ENCODE measurements at regions not wholly inside any gene's neighbourhood (a gene's known extent, or its start where the extent isn't known, plus 50 kb on each side); places are given as distances from the start of the nearest gene placed in this dataset.

DNA sequence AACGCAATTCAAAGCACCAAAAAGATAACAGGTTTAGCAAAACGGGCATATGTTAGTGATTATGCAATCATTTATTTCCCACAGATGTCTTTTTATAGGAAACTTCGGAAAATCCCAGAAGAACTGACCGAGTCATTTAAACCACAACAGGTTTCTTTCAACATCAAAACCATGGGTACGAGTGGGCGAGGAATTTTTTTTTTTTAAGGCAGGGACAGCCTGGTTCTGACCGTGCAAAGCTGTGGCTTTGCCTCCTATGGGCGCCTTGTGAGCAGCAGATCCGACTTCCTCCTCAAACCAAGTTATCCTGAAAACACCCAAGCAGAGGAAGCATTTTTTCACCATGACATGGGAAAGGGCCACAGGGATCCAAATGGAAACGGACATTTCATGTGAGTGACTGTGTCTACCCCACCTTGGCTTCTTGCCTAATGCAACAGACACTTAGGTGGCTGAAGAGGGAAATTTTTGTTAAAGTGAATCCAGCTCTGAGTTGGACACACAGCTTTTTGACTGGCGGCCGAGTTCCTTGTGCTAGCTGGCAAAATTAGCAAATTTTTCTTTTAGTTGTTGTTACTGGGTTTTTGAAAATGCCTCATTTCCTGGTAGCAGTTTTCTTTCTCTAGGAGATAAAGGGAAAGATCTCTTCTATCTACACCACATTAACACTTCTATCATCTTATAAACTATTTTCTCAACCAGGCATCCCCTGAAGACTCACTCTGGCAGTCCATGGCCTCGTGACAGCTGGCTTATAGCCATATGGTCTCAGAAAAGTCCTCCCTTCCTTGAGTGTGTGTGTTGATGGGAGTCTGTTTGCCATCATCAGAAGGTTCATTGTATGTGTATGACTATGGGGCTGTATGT lies 487.4 kb upstream of the ZEB2 start:
- H3K9me3 ChIP-seq = no peaks in the 10 kb centered on the region
- no peak for DNase-seq (ENCODE audit: low spot score in 2 of 2)
- no peaks in the 10 kb centered on the region for H3K27me3 ChIP-seq

DNA sequence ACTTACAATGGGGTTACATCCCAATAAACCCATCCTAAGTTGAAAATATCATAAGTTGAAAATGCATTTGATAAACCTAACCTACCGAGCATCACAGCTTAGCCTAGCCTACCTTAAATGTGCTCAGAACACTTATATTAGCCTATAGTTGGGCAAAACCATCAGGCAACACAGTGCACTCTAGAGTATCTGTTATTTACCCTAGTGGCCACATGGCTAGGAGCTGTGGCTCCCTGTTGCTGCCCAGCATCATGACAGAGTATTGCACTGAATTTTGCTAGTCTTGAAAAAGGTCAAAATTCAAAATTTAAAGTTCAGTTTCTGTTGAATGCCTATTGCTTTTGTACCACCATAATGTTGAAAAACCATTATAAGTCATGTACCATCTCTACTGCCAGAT lies 482.7 kb upstream of the ZEB2 start:
- DNase-seq (ENCODE audit: low spot score in 2 of 2) = no peak
- Histone ChIP-seq H3K27me3 (no peaks in the 10 kb centered on the region), H3K27ac (no peak overlapping the region), H3K9me3 (no peaks in the 10 kb centered on the region), H3K36me3 (no peaks in the 10 kb centered on the region), H3K4me3 (no peak overlapping the region), H3K4me1 (no peaks in the 10 kb centered on the region)
- TF ChIP-seq, protein P1, sequence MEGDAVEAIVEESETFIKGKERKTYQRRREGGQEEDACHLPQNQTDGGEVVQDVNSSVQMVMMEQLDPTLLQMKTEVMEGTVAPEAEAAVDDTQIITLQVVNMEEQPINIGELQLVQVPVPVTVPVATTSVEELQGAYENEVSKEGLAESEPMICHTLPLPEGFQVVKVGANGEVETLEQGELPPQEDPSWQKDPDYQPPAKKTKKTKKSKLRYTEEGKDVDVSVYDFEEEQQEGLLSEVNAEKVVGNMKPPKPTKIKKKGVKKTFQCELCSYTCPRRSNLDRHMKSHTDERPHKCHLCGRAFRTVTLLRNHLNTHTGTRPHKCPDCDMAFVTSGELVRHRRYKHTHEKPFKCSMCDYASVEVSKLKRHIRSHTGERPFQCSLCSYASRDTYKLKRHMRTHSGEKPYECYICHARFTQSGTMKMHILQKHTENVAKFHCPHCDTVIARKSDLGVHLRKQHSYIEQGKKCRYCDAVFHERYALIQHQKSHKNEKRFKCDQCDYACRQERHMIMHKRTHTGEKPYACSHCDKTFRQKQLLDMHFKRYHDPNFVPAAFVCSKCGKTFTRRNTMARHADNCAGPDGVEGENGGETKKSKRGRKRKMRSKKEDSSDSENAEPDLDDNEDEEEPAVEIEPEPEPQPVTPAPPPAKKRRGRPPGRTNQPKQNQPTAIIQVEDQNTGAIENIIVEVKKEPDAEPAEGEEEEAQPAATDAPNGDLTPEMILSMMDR (IDR thresholded peaks at IDR 0.05) = no peak
- TF ChIP-seq POLR2AphosphoS5 (IDR thresholded peaks at IDR 0.05) (no peak), POLR2A (IDR thresholded peaks at IDR 0.05) (no peak)
- intact Hi-C loops (cut with DNase I; ENCODE audit: low total_unique reads) = no loop called here

More for the DNA sequence above, 487.4 kb upstream of the ZEB2 start:
- TF ChIP-seq POLR2AphosphoS5 (IDR thresholded peaks at IDR 0.05) (no peak), POLR2A (IDR thresholded peaks at IDR 0.05) (no peak)
- TF ChIP-seq, protein P1 (IDR thresholded peaks at IDR 0.05) = no peak
- Histone ChIP-seq H3K4me3 (peak overlapping the region in 2 of 3 donors; percentile 20 to 50), H3K4me1 (no peaks in the 10 kb centered on the region), H3K27ac (peak overlapping the region; percentile 35 to 84), H3K36me3 (no peaks in the 10 kb centered on the region)
- intact Hi-C loops (cut with DNase I; ENCODE audit: low total_unique reads) = no loop called here

DNA sequence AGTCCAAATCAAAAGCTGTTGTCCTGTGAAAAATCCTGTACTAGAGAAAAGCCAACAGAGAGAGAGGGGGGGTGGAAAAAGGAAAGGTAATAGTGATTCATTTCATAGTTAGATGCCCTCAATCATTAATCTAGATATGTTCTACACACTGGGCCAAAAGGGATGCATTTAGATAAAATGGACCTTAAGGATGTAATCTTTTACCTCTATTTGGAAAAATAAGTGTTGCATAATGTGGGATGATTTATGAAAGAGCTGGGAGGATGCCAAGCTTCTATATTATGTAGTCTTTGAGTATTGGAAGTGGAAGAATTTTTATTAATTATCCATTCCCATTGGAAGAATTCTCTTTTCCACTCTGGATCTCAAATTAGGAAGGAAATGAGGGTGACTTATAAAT lies 480.5 kb upstream of the ZEB2 start:
- TF ChIP-seq POLR2AphosphoS5 (IDR thresholded peaks at IDR 0.05) (no peak), POLR2A (IDR thresholded peaks at IDR 0.05) (no peak)
- TF ChIP-seq, protein P1 (IDR thresholded peaks at IDR 0.05) = no peak
- no peaks in the 10 kb centered on the region for H3K27me3 ChIP-seq

DNA sequence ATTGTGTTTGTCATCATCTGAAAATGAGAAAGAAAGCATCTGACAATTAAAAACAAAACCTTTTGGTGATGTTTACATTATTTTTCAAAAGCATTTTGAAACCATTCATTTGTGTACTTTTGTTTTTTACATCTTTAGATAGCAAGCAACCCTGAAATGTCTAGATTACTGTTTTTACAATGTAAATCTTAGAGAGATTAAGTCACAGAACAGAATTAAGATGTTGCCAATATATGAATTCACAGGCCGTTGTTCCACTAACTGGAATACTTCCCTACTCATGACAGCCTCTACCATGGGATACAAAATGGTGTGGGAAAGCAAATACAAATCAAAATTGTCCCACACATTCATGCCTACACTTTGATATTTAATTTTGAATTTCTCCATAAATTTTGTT lies 480.0 kb upstream of the ZEB2 start:
- Histone ChIP-seq H3K27ac (peak overlapping the region; percentile 8), H3K27me3 (no peaks in the 10 kb centered on the region), H3K36me3 (no peaks in the 10 kb centered on the region), H3K4me1 (no peaks in the 10 kb centered on the region), H3K4me3 (no peak overlapping the region), H3K9me3 (no peaks in the 10 kb centered on the region)
- intact Hi-C loops (cut with DNase I; ENCODE audit: low total_unique reads) = no loop called here
- TF ChIP-seq POLR2AphosphoS5 (IDR thresholded peaks at IDR 0.05) (no peak), POLR2A (IDR thresholded peaks at IDR 0.05) (no peak)
- TF ChIP-seq, protein P1 (IDR thresholded peaks at IDR 0.05) = no peak
- no peak for DNase-seq (ENCODE audit: low spot score in 2 of 2)

More for the DNA sequence above, 480.5 kb upstream of the ZEB2 start:
- H3K36me3 ChIP-seq = no peaks in the 10 kb centered on the region
- H3K27ac ChIP-seq = peak overlapping the region in 1 of 2 donors; percentile 8
- H3K4me3 ChIP-seq = no peak overlapping the region
- no peak for DNase-seq (ENCODE audit: low spot score in 2 of 2)
- no peaks in the 10 kb centered on the region for H3K4me1 ChIP-seq
- intact Hi-C loops (cut with DNase I; ENCODE audit: low total_unique reads) = no loop called here
- no peaks in the 10 kb centered on the region for H3K9me3 ChIP-seq

DNA sequence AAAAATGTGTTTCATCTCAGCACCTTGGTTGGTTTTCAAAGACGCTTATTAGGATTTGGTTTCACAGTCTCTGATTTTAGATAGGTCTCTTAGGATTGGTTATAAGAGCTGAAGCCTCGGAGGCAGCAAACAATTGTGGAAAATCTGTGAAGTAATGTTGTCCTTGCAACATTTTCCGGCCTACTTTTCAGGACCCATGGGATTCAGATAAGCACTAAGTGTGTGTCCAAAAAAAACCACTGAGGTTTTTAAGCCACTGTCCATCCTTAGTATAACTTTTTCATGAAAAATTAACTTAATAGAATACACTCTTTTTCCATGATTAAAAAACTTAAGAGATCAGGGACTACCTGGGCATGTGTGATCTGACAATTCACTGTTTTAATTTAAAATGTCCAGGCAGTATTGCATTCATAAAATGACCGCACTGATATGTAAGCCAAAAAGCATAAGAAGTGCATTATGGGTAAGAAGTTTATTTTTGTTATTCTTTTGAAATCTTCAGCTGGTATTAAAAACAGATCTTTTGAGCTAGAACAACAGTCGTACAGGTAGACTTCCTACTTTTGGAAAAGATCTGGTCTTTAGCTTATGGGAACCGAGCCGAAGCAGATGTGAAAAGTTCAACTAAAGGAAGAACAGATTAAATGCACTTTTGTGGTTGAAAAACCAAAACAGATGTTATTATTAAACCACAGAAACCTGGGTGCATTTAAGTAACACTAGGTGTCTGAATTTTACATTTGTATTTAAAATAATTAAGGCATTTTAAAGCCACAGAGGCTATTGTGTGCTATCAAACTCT lies 479.4 kb upstream of the ZEB2 start:
- H3K9me3 ChIP-seq = no peaks in the 10 kb centered on the region
- intact Hi-C loops (cut with DNase I; ENCODE audit: low total_unique reads) = no loop called here
- TF ChIP-seq POLR2AphosphoS5 (IDR thresholded peaks at IDR 0.05) (no peak), POLR2A (IDR thresholded peaks at IDR 0.05) (no peak)
- no peak overlapping the region for H3K4me3 ChIP-seq
- DNase-seq (ENCODE audit: low spot score in 2 of 2) = no peak
- no peaks in the 10 kb centered on the region for H3K4me1 ChIP-seq
- peak overlapping the region; percentile 8 for H3K27ac ChIP-seq
- no peaks in the 10 kb centered on the region for H3K36me3 ChIP-seq
- no peaks in the 10 kb centered on the region for H3K27me3 ChIP-seq
